ENCODE measurements at regions not wholly inside any gene's neighbourhood (a gene's known extent, or its start where the extent isn't known, plus 50 kb on each side); places are given as distances from the start of the nearest gene placed in this dataset.
A peak's percentile ranks its signal among the peaks of the same experiment; 100 is the strongest.

- DNase-seq = no peak
These were observed 162.3 kb downstream of the HAUS1 start for GRCh38 chr18:46266473-46266872.

GRCh38 chr18:46268671-46269070 is 164.5 kb downstream of the HAUS1 start:
- DNase-seq = no peak

- DNase-seq = no peak
These were observed 165.1 kb downstream of the HAUS1 start for GRCh38 chr18:46269275-46269674.

- DNase-seq = no peak
These were observed 167.3 kb downstream of the HAUS1 start for GRCh38 chr18:46271488-46271887.

- no peak for DNase-seq
These were observed 169.7 kb downstream of the HAUS1 start for GRCh38 chr18:46273861-46274260.

GRCh38 chr18:46274266-46274665 is 170.1 kb downstream of the HAUS1 start:
- no peak for DNase-seq

GRCh38 chr18:46275370-46275769 is 171.2 kb downstream of the HAUS1 start:
- peak in 1 of 14 donors; percentile 86 for DNase-seq

- DNase-seq = no peak
These were observed 172.6 kb downstream of the HAUS1 start for GRCh38 chr18:46276748-46277147.

GRCh38 chr18:46278481-46279465 is 174.6 kb downstream of the HAUS1 start:
- DNase-seq = peak in 1 of 14 donors; percentile 16

GRCh38 chr18:46279673-46280072 is 175.5 kb downstream of the HAUS1 start:
- no peak for DNase-seq

- peak in 10 of 14 donors; percentile 2 to 53 (median 24) for DNase-seq
These were observed 177.3 kb downstream of the HAUS1 start for GRCh38 chr18:46281185-46282176.

GRCh38 chr18:46282177-46282570 is 178.0 kb downstream of the HAUS1 start:
- no peak for DNase-seq

GRCh38 chr18:46282646-46283045 is 178.5 kb downstream of the HAUS1 start:
- DNase-seq = no peak

GRCh38 chr18:46283268-46283667 is 179.1 kb downstream of the HAUS1 start:
- no peak for DNase-seq

- no peak for DNase-seq
These were observed 179.7 kb downstream of the HAUS1 start for GRCh38 chr18:46283895-46284295.

GRCh38 chr18:46289463-46289862 is 185.3 kb downstream of the HAUS1 start:
- no peak for DNase-seq

- DNase-seq = no peak
These were observed 185.7 kb downstream of the HAUS1 start for GRCh38 chr18:46289931-46290330.

- DNase-seq = no peak
These were observed 186.3 kb downstream of the HAUS1 start for GRCh38 chr18:46290440-46291020.

GRCh38 chr18:46291149-46291548 is 187.0 kb downstream of the HAUS1 start:
- no peak for DNase-seq

- DNase-seq = no peak
These were observed 189.6 kb downstream of the HAUS1 start for GRCh38 chr18:46293742-46294181.

- no peak for DNase-seq
These were observed 190.1 kb downstream of the HAUS1 start for GRCh38 chr18:46294318-46294717.

- DNase-seq = no peak
These were observed 190.6 kb downstream of the HAUS1 start for GRCh38 chr18:46294751-46295150.
